ENCODE measurements at regions not wholly inside any gene's neighbourhood (a gene's known extent, or its start where the extent isn't known, plus 50 kb on each side); places are given as distances from the start of the nearest gene placed in this dataset.

DNA sequence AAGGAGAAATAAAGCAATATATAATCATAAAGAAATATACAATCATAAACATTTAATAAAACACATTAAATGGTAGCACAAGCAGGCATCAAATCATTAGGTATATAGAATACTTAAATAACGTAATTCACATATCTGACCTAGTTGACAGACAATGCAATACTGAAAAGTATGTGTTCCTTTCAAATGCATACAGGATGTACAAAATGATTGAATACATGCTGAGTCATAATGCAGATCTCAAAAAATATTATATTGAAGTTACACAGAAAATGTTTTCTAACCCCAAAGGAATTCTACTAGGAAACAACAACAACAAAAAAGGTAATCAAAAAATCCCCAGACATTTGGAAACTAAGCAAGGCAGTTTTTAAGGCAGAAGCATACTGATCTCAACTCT, 1072.0 kb upstream of the INTU start:
- H3K4me3 ChIP-seq (ENCODE audit: low read depth, poor library complexity, severe bottlenecking), result no peak overlapping the region
- intact Hi-C loops (cut with DNase I; ENCODE audit: low total_unique reads), result no loop called here
- WGBS, 2 donors, result 68 to 75% methylated on average over 1 of the region's 1 CpG
- DNase-seq (ENCODE audit: low spot score in 2 of 2), result no peak
- TF ChIP-seq CTCF (IDR thresholded peaks at IDR 0.05) (no peak), POLR2A (IDR thresholded peaks at IDR 0.05) (no peak)

GRCh38 chr4:126563389-126563788, 1069.4 kb upstream of the INTU start:
- no peak overlapping the region for H3K4me3 ChIP-seq (ENCODE audit: low read depth, poor library complexity, severe bottlenecking)
- intact Hi-C loops (cut with DNase I; ENCODE audit: low total_unique reads), result no loop called here
- no peak for DNase-seq (ENCODE audit: low spot score in 2 of 2)
- WGBS, 2 donors, result 95 to 96% methylated on average over 11 of the region's 11 CpGs
- TF ChIP-seq CTCF (IDR thresholded peaks at IDR 0.05) (no peak), POLR2A (IDR thresholded peaks at IDR 0.05) (no peak)

GRCh38 chr4:126564283-126564854, 1068.4 kb upstream of the INTU start:
- intact Hi-C loops (cut with DNase I; ENCODE audit: low total_unique reads), result no loop called here
- DNase-seq (ENCODE audit: low spot score in 2 of 2), result no peak
- TF ChIP-seq CTCF (IDR thresholded peaks at IDR 0.05), result no peak
- TF ChIP-seq POLR2A (IDR thresholded peaks at IDR 0.05), result no peak

DNA sequence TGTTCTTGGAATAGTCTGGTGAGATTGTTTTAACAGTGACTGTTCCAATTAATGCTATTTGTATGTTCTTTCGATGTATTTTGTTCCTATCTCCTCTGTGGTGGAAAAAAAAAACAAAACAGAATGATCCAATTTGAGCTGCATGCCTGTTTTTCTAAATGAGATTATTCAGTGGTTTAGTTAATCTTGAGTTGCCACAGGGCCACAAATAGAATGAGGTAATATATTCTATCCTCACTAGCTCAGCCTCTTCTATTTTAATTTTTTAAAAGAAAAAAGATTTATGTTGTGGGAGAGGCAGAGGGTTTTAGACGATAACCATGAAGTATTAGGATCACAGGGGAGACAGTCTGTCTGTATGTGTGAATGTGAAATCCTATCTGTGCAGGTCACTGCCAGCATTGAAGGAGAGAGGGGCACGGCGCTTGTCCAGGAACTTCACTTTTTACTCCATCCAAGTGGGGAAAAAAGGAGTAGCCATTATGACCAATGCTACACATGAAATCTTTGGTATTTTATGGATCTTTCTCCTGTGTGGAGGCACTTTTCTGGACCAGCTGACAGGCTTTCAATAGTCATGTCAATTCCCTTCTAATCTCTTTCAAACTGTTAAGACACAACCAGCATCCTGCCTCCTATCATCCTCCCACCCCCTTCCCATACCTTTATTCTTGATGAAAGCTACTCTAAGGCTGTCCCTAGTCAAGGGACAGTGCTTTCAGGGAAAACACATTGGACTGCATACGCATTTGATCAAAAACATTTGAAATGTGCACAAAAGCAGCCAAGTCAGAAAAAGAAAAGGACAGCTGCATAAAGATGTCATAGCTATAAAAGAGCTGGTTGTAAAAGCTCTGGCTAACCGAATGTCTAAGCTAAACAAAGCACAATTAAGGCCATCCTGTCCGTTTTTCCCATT, 1063.8 kb upstream of the INTU start:
- H3K4me3 ChIP-seq (ENCODE audit: low read depth, poor library complexity, severe bottlenecking), result no peak overlapping the region
- intact Hi-C loops (cut with DNase I; ENCODE audit: low total_unique reads), result no loop called here
- no peak for DNase-seq (ENCODE audit: low spot score in 2 of 2)
- TF ChIP-seq POLR2A (IDR thresholded peaks at IDR 0.05) (no peak), CTCF (IDR thresholded peaks at IDR 0.05) (no peak)
- 55% methylated on average over 7 of the region's 7 CpGs for WGBS, 2 donors

More at GRCh38 chr4:126564283-126564854, 1068.4 kb upstream of the INTU start:
- WGBS, 2 donors, result 62 to 65% methylated on average over 5 of the region's 5 CpGs
- no peak overlapping the region for H3K4me3 ChIP-seq (ENCODE audit: low read depth, poor library complexity, severe bottlenecking)

- no peak overlapping the region for H3K4me3 ChIP-seq (ENCODE audit: low read depth, poor library complexity, severe bottlenecking)
- 63 to 76% methylated on average over 2 of the region's 2 CpGs for WGBS, 2 donors
- intact Hi-C loops (cut with DNase I; ENCODE audit: low total_unique reads), result no loop called here
These were observed 1060.5 kb upstream of the INTU start for GRCh38 chr4:126572264-126572663.

More at GRCh38 chr4:126572264-126572663, 1060.5 kb upstream of the INTU start:
- TF ChIP-seq POLR2A (IDR thresholded peaks at IDR 0.05) (no peak), CTCF (IDR thresholded peaks at IDR 0.05) (no peak)
- no peak for DNase-seq (ENCODE audit: low spot score in 2 of 2)

All from lower leg skin (tissue), 4 donors.